GM12878 (cell line): ENCODE measurements at regions not wholly inside any gene's neighbourhood (a gene's known extent, or its start where the extent isn't known, plus 50 kb on each side); places are given as distances from the start of the nearest gene placed in this dataset.

Experiments
- ATAC-seq: fragments of 200-7000 bp; cut with Tn5 transposase; 3 replicates; pipeline ENCODE4 v1.9.1; 2020; ENCODE audit warnings: mild to moderate bottlenecking, moderate library complexity
- BruUV-seq: library from RNA; stranded (reverse); fragments of 400-500 nt; replicated peaks from 2 replicates; lab custom pipeline; 2021; lab: Mats Ljungman, UMichigan
- CTCF ChIA-PET: fragments of 300-600 bp; sonication (Branson Sonifier 250); formaldehyde crosslinking; extraction: SDS; loops from one replicate; lab custom pipeline; 2021; ENCODE audit warnings: inconsistent platforms; lab: Yijun Ruan, JAX
- POLR2A ChIA-PET: fragments of 350-600 bp; formaldehyde crosslinking; extraction: SDS; loops from one replicate; lab custom pipeline; 2021; ENCODE audit warnings: inconsistent platforms; lab: Charles Lee
- RAD21 ChIA-PET: fragments of 300-600 bp; sonication (Branson Sonifier 250); formaldehyde crosslinking; loops from one replicate; lab custom pipeline; 2023; ENCODE audit warnings: antibody characterized with exemption; ENCODE audit not compliant: unreplicated experiment; lab: Charles Lee
- SMC1A ChIA-PET: fragments of 300-600 bp; sonication (Branson Sonifier 250); formaldehyde crosslinking; loops from one replicate; lab custom pipeline; 2023; ENCODE audit not compliant: unreplicated experiment, uncharacterized antibody; lab: Charles Lee
- DNase-seq: peaks from one replicate; pipeline ENCODE4 v3.0.0-alpha.2; 2011; ENCODE audit warnings: low read depth, low spot score
- FAIRE-seq: peaks from 3 replicates; lab custom pipeline; 2011; peaks lifted over from hg19 to GRCh38; lab: Jason Lieb, UNC
- H2AFZ ChIP-seq: 2 replicates; pipeline ENCODE4 v1.6.0; 2011; ENCODE audit warnings: low read depth, low read length, control low read depth; ENCODE audit not compliant: control insufficient read depth
- H3K27ac ChIP-seq: 2 replicates; pipeline ENCODE4 v1.5.1; 2011; ENCODE audit warnings: control low read depth; ENCODE audit not compliant: control insufficient read depth, insufficient read depth
- H3K27me3 ChIP-seq, 2 experiments: replicated peaks in 1 of 2; 2 replicates each; pipeline versions ENCODE4 v1.6.0 to v1.6.1; 2011; ENCODE audit warnings: low read length in 1 of 2; ENCODE audit not compliant: control insufficient read depth in 2 of 2, insufficient read depth in 2 of 2
- H3K36me3 ChIP-seq, 2 experiments: 2 replicates each; pipeline ENCODE4 v1.5.1; 2011; ENCODE audit warnings: low read length in 1 of 2; ENCODE audit not compliant: control insufficient read depth in 2 of 2, insufficient read depth in 2 of 2
- H3K4me1 ChIP-seq: 2 replicates; pipeline ENCODE4 v1.6.1; 2011; ENCODE audit warnings: mild to moderate bottlenecking, low read length, moderate library complexity, mixed read lengths; ENCODE audit not compliant: control insufficient read depth, insufficient read depth
- H3K4me2 ChIP-seq: 2 replicates; pipeline ENCODE4 v1.6.0; 2011; ENCODE audit warnings: control low read depth; ENCODE audit not compliant: control insufficient read depth, insufficient read depth
- H3K4me3 ChIP-seq: fragments of 200-600 bp; sonication (generic); 2 replicates; pipeline ENCODE4 v1.5.1; 2016
- H3K79me2 ChIP-seq: 2 replicates; pipeline ENCODE4 v1.6.0; 2011; ENCODE audit warnings: low read length; ENCODE audit not compliant: control insufficient read depth, insufficient read depth
- H3K9ac ChIP-seq: 2 replicates; pipeline ENCODE4 v1.8.0; 2011; ENCODE audit warnings: low read length, control low read depth, mixed read lengths; ENCODE audit not compliant: control insufficient read depth, insufficient read depth
- H3K9me3 ChIP-seq: replicated peaks from 3 replicates; pipeline ENCODE4 v1.5.1; 2011; ENCODE audit warnings: mild to moderate bottlenecking, low read length; ENCODE audit not compliant: control insufficient read depth, insufficient read depth
- H4K20me1 ChIP-seq: 2 replicates; pipeline ENCODE4 v1.6.0; 2011; ENCODE audit not compliant: control insufficient read depth, insufficient read depth
- BCL11A ChIP-seq: IDR thresholded peaks from 2 replicates; pipeline ENCODE4 v1.6.1; 2011; ENCODE audit warnings: low read depth, low read length
- BRCA1 ChIP-seq: IDR thresholded peaks from 2 replicates; pipeline ENCODE4 v1.6.1; 2011; ENCODE audit warnings: low read depth, low read length, improper control_type of control experiment
- CBX3 ChIP-seq: fragments of 200-600 bp; sonication (generic); IDR thresholded peaks from 2 replicates; pipeline ENCODE4 v1.6.1; 2016; ENCODE audit warnings: low read depth, borderline replicate concordance
- FOXM1 ChIP-seq: IDR thresholded peaks from 2 replicates; pipeline ENCODE4 v1.6.1; 2012; ENCODE audit warnings: low read depth, mild to moderate bottlenecking, inconsistent platforms, low read length, moderate library complexity
- GATAD2B ChIP-seq: fragments of 450-650 bp; conservative IDR thresholded peaks from 2 replicates; pipeline ENCODE4 v1.6.1; 2017; ENCODE audit warnings: low read depth, mild to moderate bottlenecking, moderate library complexity
- HCFC1 ChIP-seq: fragments of 150-350 bp; IDR thresholded peaks from 2 replicates; pipeline ENCODE4 v1.6.1; 2014; ENCODE audit warnings: low read length
- HDAC2 ChIP-seq: fragments of 200-600 bp; sonication (generic); IDR thresholded peaks from 2 replicates; pipeline ENCODE4 v1.6.1; 2017
- NFYB ChIP-seq: IDR thresholded peaks from 2 replicates; pipeline ENCODE4 v1.6.1; 2011; ENCODE audit warnings: low read depth, mild to moderate bottlenecking, low read length, improper control_type of control experiment, moderate library complexity; ENCODE audit not compliant: insufficient read depth
- NRF1 ChIP-seq: conservative IDR thresholded peaks from 2 replicates; pipeline ENCODE4 v1.6.1; 2011; ENCODE audit warnings: mild to moderate bottlenecking, low read depth, low read length, improper control_type of control experiment
- PML ChIP-seq: IDR thresholded peaks from 2 replicates; pipeline ENCODE4 v1.6.1; 2012; ENCODE audit warnings: low read length, inconsistent platforms
- RAD21 ChIP-seq: IDR thresholded peaks from 2 replicates; pipeline ENCODE4 v1.6.1; 2011; ENCODE audit warnings: mild to moderate bottlenecking, low read depth, low read length, moderate library complexity; ENCODE audit not compliant: insufficient read depth
- RB1 ChIP-seq: fragments of 450-650 bp; formaldehyde crosslinking; IDR thresholded peaks from 2 replicates; pipeline ENCODE4 v1.6.1; 2017; ENCODE audit warnings: mild to moderate bottlenecking, borderline replicate concordance
- SIX5 ChIP-seq: IDR thresholded peaks from 2 replicates; pipeline ENCODE4 v1.6.1; 2011; ENCODE audit warnings: mild to moderate bottlenecking, low read depth, low read length, moderate library complexity; ENCODE audit not compliant: severe bottlenecking
- SMC3 ChIP-seq: IDR thresholded peaks from 2 replicates; pipeline ENCODE4 v1.6.1; 2011; ENCODE audit warnings: low read length, improper control_type of control experiment, borderline replicate concordance
- SP1 ChIP-seq: IDR thresholded peaks from one replicate; pipeline ENCODE4 v1.6.1; 2011; ENCODE audit warnings: low read depth, low read length
- SUPT20H ChIP-seq: IDR thresholded peaks from 2 replicates; pipeline ENCODE4 v1.6.1; 2011; ENCODE audit warnings: low read depth, mild to moderate bottlenecking, low read length, moderate library complexity, borderline replicate concordance; ENCODE audit not compliant: control insufficient read depth
- TCF3 ChIP-seq: IDR thresholded peaks from 2 replicates; pipeline ENCODE4 v1.6.1; 2012; ENCODE audit warnings: low read depth, mild to moderate bottlenecking, low read length, borderline replicate concordance; ENCODE audit not compliant: insufficient read depth
- WGBS: methylation state at CpG from one replicate; pipeline ENCODE4 v1.1.6; 2016; ENCODE audit warnings: low lambda C conversion rate; ENCODE audit not compliant: insufficient replicate concordance, insufficient coverage; ENCODE audit errors: missing lambda C conversion rate; 5-methylcytosine and 5-hydroxymethylcytosine counted together
- in situ Hi-C: fragments of 300-500 bp; cut with MboI; formaldehyde crosslinking; loops from 9 replicates; pipeline ENCODE4 v1.14.3; 2018; ENCODE audit warnings: mixed read lengths
- intact Hi-C: fragments of 100-400 bp; cut with micrococcal nuclease; formaldehyde crosslinking; loops from one replicate; pipeline ENCODE4 v1.14.2; 2022; ENCODE audit not compliant: unreplicated experiment
- TF ChIP-seq, protein P1 (sequence below): fragments of 150-350 bp; IDR thresholded peaks from 2 replicates; pipeline ENCODE4 v1.6.1; 2014; ENCODE audit warnings: mild to moderate bottlenecking, low read depth, low read length
- TF ChIP-seq, protein P2 (sequence below): IDR thresholded peaks from 2 replicates; pipeline ENCODE4 v1.6.1; 2012; ENCODE audit warnings: improper control_type of control experiment, low read depth, low read length; ENCODE audit not compliant: insufficient replicate concordance

DNA sequence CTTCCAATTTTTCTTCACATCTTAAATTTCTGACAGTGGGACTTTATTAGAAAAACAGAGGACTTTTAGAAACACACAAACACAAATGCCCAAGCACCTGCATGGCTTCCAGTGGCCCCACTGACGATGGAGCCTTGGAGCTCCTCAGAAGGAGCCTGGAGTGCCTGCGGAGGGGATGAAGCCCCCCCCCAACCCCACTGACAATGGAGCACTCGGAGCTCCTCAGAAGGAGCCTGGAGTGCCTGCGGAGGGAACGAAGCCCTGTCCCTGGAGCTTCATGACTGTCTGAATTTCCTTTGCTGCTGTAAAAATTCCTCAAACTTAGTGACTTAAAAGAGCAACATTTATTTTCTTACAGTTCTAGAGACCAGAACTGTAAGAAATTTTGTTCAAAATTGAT lies 80.1 kb upstream of the VRK1 start (continued):
- TF ChIP-seq, protein P1, sequence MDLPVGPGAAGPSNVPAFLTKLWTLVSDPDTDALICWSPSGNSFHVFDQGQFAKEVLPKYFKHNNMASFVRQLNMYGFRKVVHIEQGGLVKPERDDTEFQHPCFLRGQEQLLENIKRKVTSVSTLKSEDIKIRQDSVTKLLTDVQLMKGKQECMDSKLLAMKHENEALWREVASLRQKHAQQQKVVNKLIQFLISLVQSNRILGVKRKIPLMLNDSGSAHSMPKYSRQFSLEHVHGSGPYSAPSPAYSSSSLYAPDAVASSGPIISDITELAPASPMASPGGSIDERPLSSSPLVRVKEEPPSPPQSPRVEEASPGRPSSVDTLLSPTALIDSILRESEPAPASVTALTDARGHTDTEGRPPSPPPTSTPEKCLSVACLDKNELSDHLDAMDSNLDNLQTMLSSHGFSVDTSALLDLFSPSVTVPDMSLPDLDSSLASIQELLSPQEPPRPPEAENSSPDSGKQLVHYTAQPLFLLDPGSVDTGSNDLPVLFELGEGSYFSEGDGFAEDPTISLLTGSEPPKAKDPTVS = no peak
- TF ChIP-seq RB1 (no peak), RAD21 (no peak), TCF3 (no peak), NRF1 (no peak), HCFC1 (no peak), SIX5 (no peak), GATAD2B (no peak)
- TF ChIP-seq, all 136 proteins: peak for 0

DNA sequence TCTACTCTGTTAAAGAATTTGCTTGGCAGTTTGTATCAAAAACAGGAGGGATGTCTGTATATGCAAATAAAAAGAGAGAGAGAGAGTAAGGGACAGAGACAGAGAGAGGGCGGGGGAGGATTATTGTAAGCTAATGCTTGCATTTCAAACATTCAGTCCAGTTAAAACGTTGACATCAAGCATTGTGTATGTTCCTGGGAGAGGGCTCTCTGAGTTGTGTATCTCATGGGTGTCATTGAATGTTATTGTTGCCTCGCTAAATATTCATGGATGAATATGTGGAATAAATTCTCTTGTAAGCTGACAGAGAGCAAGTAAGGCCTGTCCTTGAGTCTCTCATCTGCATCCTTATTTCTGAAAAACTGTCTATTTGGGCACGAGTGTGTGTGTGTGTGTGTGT lies 78.8 kb upstream of the VRK1 start:
- POLR2A ChIA-PET = no interaction called here
- in situ Hi-C loops = no loop called here

More for the DNA sequence above, 78.8 kb upstream of the VRK1 start:
- DNase-seq (no peak), FAIRE-seq (no peak), ATAC-seq (no peak)
- ChIA-PET SMC1A (no interaction called here), RAD21 (no interaction called here), CTCF (no interaction called here)
- no peak overlapping the region for H3K4me2 ChIP-seq
- H2AFZ ChIP-seq = no peak overlapping the region
- no peaks in the 10 kb centered on the region for H3K36me3 ChIP-seq
- no peak overlapping the region for H3K4me3 ChIP-seq
- intact Hi-C loops = no loop called here
- no peak overlapping the region for H3K9ac ChIP-seq
- no peaks in the 10 kb centered on the region; a peak in 2 of 4 replicates for H3K27me3 ChIP-seq
- H4K20me1 ChIP-seq = no peaks in the 10 kb centered on the region
- TF ChIP-seq HDAC2 = no peak
- no peak for TF ChIP-seq SUPT20H
- TF ChIP-seq SP1 = no peak
- no peak for TF ChIP-seq CBX3
- no peak for TF ChIP-seq NFYB
- TF ChIP-seq FOXM1 = no peak
- TF ChIP-seq BRCA1 = no peak
- TF ChIP-seq SMC3 = no peak
- TF ChIP-seq, protein P2, sequence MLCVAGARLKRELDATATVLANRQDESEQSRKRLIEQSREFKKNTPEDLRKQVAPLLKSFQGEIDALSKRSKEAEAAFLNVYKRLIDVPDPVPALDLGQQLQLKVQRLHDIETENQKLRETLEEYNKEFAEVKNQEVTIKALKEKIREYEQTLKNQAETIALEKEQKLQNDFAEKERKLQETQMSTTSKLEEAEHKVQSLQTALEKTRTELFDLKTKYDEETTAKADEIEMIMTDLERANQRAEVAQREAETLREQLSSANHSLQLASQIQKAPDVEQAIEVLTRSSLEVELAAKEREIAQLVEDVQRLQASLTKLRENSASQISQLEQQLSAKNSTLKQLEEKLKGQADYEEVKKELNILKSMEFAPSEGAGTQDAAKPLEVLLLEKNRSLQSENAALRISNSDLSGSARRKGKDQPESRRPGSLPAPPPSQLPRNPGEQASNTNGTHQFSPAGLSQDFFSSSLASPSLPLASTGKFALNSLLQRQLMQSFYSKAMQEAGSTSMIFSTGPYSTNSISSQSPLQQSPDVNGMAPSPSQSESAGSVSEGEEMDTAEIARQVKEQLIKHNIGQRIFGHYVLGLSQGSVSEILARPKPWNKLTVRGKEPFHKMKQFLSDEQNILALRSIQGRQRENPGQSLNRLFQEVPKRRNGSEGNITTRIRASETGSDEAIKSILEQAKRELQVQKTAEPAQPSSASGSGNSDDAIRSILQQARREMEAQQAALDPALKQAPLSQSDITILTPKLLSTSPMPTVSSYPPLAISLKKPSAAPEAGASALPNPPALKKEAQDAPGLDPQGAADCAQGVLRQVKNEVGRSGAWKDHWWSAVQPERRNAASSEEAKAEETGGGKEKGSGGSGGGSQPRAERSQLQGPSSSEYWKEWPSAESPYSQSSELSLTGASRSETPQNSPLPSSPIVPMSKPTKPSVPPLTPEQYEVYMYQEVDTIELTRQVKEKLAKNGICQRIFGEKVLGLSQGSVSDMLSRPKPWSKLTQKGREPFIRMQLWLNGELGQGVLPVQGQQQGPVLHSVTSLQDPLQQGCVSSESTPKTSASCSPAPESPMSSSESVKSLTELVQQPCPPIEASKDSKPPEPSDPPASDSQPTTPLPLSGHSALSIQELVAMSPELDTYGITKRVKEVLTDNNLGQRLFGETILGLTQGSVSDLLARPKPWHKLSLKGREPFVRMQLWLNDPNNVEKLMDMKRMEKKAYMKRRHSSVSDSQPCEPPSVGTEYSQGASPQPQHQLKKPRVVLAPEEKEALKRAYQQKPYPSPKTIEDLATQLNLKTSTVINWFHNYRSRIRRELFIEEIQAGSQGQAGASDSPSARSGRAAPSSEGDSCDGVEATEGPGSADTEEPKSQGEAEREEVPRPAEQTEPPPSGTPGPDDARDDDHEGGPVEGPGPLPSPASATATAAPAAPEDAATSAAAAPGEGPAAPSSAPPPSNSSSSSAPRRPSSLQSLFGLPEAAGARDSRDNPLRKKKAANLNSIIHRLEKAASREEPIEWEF = no peak
- no peak for TF ChIP-seq BCL11A
- no peak for TF ChIP-seq PML
- BruUV-seq = no TSS peak
- no peak overlapping the region for H3K27ac ChIP-seq
- WGBS = 31% methylated on average over 4 of the region's 4 CpGs
- no peaks in the 10 kb centered on the region for H3K4me1 ChIP-seq
- H3K79me2 ChIP-seq = no peaks in the 10 kb centered on the region
- H3K9me3 ChIP-seq = no peaks in the 10 kb centered on the region
